D721Med (cell line): ENCODE measurements at regions not wholly inside any gene's neighbourhood (a gene's known extent, or its start where the extent isn't known, plus 50 kb on each side); places are given as distances from the start of the nearest gene placed in this dataset.
"Not testable (repeated sequence)": the region's sequence is repeated elsewhere in the genome, so short reads cannot be mapped to it uniquely, and the experiment has no call there.

Experiments
- DNase-seq: peaks from one replicate; pipeline ENCODE4 v3.0.0; 2011; ENCODE audit warnings: low spot score; ENCODE audit not compliant: insufficient read length
- FAIRE-seq: peaks from 2 replicates; lab custom pipeline; 2011; peaks lifted over from hg19 to GRCh38; lab: Jason Lieb, UNC
- TF ChIP-seq, protein P1 (sequence below): IDR thresholded peaks from 2 replicates; pipeline ENCODE4 v1.5.1; 2012; ENCODE audit warnings: mild to moderate bottlenecking, control low read depth; ENCODE audit not compliant: insufficient read depth; ENCODE audit errors: missing control alignments

DNA sequence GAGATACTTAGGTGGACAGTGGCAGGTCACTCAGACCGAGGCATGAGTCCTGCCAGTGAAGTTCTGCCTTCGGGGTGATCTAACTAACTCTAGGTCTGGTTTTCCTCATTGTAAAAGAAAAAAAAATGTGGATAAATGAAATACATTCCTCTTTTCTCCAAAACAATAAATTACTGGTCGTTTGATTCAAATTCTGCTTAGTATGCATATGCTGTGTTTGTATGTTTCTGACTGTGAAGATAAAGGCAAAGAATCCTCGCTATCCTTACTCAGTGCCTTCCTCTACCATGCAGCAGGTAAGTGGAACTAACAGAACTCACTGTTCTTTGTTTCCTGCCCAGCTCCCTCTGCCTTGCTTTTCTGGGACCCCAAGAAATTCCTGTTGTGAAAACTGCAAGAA is 330.1 kb downstream of the SUCLG1 start:
- DNase-seq (no peak), FAIRE-seq (no peak)
- TF ChIP-seq, protein P1, sequence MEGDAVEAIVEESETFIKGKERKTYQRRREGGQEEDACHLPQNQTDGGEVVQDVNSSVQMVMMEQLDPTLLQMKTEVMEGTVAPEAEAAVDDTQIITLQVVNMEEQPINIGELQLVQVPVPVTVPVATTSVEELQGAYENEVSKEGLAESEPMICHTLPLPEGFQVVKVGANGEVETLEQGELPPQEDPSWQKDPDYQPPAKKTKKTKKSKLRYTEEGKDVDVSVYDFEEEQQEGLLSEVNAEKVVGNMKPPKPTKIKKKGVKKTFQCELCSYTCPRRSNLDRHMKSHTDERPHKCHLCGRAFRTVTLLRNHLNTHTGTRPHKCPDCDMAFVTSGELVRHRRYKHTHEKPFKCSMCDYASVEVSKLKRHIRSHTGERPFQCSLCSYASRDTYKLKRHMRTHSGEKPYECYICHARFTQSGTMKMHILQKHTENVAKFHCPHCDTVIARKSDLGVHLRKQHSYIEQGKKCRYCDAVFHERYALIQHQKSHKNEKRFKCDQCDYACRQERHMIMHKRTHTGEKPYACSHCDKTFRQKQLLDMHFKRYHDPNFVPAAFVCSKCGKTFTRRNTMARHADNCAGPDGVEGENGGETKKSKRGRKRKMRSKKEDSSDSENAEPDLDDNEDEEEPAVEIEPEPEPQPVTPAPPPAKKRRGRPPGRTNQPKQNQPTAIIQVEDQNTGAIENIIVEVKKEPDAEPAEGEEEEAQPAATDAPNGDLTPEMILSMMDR: no peak

DNA sequence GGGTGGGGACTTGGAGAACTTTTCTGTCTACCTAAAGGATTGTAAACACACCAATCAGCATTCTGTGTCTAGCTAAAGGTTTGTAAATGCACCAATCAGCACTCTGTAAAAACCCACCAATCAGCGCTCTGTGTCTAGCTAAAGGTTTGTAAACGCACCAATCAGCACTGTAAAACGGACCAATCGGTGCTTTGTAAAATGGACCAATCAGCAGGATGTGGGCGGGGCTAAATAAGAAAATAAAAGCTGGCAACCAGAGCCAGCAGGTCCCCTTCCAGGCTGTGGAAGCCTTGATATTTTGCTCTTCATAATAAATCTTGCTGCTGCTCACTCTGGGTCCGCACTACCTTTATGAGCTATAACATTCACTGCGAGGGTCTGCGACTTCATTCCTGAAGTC is 331.3 kb downstream of the SUCLG1 start:
- not testable (repeated sequence) for DNase-seq, FAIRE-seq

DNA sequence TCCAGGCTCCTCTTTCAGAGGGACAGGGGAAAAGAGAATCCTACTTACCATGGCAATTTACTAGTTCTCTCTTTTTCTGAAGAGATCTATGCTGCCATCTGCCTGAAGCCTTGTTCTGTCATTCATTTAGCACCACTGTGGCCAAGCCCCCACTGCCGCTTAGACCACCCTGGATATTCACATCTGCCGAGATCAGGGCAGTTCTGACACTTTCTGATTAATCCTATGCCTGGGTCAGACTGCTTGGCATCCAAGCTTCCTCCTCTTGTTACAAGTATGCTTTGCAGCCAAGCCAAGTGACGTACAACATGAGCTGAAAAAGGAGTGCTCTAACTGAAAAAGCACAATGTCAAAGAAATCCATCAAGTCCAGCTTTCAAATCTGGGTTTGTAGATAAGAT is 332.6 kb downstream of the SUCLG1 start:
- no peak for DNase-seq
- no peak for FAIRE-seq
- TF ChIP-seq, protein P1: no peak

DNA sequence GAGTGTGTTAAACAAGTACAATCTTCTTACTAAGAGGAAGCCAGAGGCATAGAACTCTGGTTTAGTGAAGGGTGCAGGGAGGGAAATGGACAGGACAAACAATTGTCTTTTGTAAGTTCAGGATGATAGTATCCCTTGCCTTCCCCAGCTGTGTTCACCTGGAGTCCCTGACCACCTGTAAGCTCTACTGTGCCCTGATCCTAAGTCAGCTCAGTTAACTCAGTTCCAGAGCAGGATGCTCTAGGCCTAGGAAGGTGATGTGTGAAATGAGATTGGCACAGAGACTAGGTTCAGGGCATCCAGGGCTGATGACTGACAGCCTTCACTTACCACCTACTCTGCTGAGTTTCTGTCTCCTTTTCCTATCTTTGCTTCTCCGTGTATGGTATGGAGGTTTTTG is 333.0 kb downstream of the SUCLG1 start:
- no peak for FAIRE-seq
- no peak for DNase-seq
- TF ChIP-seq, protein P1: no peak

DNA sequence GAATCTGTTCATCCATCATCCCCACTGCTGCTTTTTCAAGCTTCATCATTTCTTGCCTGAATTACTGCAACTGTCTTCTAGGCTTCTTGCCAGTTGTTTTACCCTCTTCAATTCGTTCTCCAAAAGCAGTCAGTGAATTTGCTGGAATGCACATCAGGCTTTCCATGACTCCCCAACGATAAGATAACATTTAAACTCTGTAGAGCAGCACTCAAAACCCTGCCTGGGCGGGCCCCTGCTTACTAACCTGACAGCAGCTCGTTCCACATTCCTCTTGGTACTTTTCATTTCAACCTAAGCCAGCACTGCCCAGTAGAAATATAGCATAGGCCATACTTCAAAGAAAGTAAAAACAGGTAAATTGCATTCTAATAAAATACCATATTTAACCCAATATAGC is 342.9 kb downstream of the SUCLG1 start:
- FAIRE-seq (no peak), DNase-seq (no peak)
- TF ChIP-seq, protein P1: no peak

DNA sequence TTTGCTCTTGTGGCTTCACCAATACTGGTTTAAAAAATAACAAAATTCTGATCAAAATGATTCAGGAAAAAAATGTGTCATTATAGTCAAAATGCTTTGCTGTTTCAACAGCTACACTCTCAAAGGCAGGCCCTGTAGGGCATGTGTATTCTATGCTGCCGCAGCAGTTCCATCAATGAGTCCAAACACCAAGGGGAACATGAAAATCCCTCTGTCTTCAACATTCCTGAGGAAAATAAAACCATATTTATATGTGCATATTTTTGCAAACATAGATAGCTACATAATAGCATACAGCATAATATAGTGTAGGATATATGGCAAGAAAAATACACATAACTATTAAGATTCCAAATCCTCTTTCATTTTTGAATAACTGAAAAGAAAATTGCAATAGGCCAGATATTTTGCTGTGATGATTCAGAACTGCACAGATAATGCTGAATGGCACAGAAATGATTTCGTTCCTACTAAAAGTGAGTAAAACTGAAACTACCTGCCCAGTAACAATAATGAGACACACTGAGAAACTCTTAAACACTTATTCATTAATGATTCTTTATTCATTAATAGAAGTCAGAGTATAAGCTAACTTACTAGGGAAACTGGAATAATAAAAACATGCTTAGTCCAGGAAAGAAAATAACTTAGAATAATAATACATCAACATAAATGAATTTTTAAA is 343.8 kb downstream of the SUCLG1 start:
- TF ChIP-seq, protein P1: no peak
- DNase-seq (no peak), FAIRE-seq (no peak)

DNA sequence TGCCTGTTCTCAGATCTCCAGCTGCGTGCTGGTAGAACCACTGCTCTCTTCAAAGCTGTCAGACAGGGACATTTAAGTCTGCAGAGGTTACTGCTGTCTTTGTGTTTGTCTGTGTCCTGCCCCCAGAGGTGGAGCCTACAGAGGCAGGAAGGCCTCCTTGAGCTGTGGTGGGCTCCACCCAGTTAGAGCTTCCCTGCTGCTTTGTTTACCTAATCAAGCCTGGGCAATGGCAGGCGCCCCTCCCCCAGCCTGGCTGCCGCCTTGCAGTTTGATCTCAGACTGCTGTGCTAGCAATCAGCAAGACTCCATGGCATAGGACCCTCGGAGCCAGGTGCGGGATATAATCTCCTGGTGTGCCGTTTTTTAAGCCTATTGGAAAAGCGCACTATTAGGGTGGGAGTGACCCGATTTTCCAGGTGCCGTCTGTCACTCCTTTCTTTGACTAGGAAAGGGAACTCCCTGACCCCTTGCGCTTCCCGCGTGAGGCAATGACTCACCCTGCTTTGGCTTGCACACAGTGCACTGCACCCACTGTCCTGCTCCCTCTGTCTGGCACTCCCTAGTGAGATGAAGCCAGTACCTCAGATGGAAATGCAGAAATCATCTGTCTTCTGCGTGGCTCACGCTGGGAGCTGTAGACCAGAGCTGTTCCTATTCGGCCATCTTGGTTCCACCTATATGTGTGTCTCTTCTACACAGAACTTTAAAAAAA is 355.1 kb downstream of the SUCLG1 start:
- FAIRE-seq, DNase-seq: not testable (repeated sequence)

DNA sequence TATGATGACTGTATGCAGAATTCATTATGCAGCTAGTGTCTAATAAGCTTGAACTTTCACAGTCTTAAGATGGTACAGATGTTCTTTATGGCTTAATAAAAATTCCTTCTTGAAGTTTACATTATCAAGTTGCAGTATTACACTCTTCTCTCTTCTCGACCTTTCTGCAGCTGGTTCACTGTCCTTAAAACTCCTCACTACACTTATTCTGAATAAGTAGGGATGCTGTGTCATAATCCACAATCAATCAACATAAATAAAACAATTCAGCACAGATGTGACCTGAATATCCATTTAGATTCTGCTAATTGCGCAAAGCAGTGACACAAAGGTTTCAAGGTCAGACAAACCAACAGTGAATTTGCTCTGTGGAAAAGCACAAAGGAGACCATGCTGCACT is 356.8 kb downstream of the SUCLG1 start:
- DNase-seq: no peak
- FAIRE-seq: no peak
- TF ChIP-seq, protein P1: no peak
